ENCODE measurements at regions not wholly inside any gene's neighbourhood (a gene's known extent, or its start where the extent isn't known, plus 50 kb on each side); places are given as distances from the start of the nearest gene placed in this dataset.

DNA sequence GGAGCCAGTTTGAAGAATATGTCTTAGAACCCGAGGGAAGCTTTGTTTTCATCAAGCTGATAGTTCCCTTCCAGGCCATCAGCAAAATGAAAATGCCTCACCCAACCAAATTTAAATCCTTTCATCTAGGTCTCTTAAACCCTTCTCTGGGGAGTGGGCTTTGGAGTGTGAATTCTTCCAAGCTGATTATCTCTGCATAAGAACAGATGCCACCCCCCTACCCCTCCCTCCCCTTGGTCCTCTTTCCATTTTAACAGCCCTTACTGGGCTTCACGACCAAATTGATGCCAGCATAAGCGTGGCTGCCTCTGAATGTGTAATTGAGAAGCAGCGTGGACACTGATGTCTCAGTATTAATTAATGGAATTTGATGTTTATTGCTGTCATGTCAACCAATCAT lies 509.7 kb upstream of the CLINT1 start:
- DNase-seq (ENCODE audit: low read depth), result no peak

GRCh38 chr5:158364367-158364766 lies 505.4 kb upstream of the CLINT1 start:
- DNase-seq (ENCODE audit: low read depth), result no peak

GRCh38 chr5:158354958-158355357 lies 496.0 kb upstream of the CLINT1 start:
- no peak for DNase-seq (ENCODE audit: low read depth)

GRCh38 chr5:158351485-158352125 lies 492.7 kb upstream of the CLINT1 start:
- no peak for DNase-seq (ENCODE audit: low read depth)

DNA sequence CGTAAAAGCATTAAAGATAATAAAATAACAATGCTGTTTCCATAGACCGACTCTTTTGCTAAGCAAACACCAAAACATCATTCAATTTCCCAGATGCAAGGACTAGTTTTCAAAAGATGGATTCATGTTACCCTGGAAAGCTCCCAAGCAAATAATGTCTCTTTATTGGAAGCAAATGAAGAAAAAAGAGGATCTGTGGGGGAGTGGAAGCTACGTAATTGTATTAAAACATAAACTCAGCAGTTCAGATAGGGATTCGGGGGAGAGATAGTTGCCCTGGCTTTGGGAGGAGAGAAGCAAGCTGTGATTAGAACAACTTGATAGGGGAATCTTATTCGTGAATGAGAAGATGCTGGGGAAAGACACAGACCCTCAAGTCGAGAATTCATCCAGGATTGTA lies 491.0 kb upstream of the CLINT1 start:
- DNase-seq (ENCODE audit: low read depth), result no peak

DNA sequence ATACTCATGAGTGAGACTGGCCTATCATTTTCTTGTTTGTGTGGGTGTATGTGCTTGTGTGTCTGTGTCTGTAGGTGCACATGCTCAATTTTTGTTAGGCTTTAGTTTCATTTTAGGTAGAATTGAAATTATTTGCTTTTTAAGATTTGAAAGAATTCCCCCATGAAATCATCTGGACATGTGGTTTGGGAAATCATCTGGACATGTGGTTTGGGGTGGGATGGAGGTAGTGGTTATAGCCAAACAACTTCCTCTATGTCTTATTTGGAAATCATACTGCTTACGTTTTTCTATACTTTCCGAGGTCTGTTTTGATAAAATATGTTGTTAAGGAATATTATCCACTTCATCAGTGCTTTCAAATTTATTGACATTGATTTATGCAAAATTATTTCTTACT lies 485.4 kb upstream of the CLINT1 start:
- DNase-seq (ENCODE audit: low read depth), result no peak

DNA sequence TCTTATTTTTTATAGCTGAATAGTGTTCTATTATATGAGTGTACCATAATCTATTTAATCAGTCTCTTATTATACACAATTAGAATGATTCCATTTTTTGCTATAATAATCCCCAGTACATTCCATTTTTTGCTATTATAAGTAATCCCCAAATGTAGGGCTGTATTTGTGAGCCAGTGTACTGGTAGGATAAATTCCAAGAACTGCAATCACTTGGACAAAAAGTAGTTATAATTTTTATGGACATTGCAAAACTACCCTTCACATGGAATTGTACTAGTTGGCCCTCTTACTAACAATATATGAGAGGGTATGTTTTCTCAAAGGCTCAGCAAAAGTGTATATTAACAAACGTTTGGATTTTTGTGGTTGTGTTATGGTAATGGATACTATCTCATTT lies 481.7 kb upstream of the CLINT1 start:
- no peak for DNase-seq (ENCODE audit: low read depth)

DNA sequence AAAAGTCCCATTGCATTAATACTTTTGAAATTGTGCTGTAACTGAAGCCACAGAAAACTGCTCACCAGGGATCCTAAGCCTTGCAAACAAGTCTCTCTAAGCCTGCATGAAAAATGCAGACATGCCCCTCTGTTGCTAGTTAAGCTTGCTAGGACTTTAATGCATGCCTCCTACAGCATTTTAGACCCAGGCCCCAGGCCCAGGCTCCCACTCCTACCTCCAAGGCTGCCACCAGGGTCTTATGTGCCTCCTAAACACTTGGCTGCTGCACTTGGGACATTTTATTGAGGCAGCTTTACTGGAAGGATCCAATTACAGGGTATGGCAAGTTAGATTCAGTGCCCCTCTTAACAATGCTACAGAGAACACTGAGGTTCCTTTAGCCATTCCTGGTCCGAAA lies 467.3 kb upstream of the CLINT1 start:
- DNase-seq (ENCODE audit: low read depth), result no peak

DNA sequence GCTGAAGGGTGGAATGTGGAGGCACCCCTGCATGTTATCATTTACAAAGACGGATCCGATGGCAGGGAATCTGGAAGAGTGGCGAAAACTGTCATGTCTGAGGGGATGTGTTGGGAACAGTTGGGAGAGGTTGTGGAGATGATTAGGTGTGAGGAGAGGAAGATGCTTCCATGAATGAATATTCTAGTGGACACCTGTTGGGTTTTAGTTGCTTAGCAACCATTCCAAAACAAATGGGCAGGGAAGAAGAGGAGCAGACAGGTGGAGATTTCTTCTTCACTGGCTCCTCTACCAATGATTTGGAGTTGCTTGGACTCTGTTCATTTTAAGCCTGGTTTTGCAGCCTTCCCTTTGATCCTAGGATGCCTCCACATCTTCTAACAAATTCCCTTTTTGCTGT lies 465.3 kb upstream of the CLINT1 start:
- no peak for DNase-seq (ENCODE audit: low read depth)

GRCh38 chr5:158322620-158323019 lies 463.7 kb upstream of the CLINT1 start:
- DNase-seq (ENCODE audit: low read depth), result no peak

DNA sequence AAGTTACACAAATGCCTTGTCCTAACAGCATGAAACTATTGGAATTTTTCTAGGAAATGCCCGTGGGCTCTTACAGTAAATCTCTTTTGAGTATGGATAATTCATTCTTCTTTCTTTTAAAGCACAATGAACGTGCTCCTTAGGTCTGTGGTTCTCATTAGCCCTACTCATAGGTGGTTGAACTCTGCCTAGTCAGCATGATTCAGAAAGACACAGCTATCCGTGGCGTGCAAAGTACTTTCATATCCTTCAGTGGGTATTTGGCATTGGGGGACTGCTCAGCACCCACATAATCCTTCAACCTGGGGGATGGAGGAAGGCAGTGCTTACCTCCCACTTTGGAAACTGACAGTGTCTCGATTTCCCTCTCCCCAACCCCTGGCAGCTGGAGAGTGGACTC lies 462.0 kb upstream of the CLINT1 start:
- no peak for DNase-seq (ENCODE audit: low read depth)

GRCh38 chr5:158320178-158320674 lies 461.3 kb upstream of the CLINT1 start:
- no peak for DNase-seq (ENCODE audit: low read depth)

- DNase-seq (ENCODE audit: low read depth), result no peak
Observed at GRCh38 chr5:158317507-158317906, 458.6 kb upstream of the CLINT1 start.

- DNase-seq (ENCODE audit: low read depth), result no peak
Observed at GRCh38 chr5:158313733-158314464, 455.0 kb upstream of the CLINT1 start.

DNA sequence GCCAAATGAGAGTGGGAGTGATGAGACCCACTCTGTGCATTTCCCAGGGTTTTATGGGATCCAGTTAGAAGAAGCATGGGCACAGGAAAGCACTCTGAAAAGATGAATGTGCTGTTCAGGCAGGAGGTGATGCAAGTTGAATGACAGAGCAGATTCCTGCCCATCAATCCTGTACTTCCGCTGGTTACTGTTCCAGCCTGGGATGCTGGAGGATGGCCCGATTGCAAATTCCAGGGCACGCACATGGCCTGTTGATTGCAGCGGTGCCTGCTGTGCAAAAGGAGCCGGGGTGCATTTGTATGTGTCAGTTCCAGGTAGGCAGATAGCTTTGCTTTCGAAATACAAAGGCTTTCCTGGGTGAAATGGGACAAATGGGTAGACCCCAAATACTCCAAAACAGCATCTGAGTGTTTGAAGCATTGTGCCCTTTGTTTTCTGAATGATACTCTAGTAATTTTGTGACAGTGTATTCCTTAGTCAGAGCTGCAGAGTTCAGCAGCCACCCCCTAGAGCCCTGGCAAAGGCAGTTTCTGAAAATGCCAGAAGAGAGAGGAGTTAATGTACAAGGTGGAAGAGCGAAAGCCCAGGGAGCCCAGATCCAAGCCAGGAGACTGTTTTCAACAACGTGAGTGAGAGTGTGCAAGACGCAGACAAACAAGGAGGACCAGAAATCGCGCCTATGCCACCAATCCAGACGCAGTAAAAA lies 454.2 kb upstream of the CLINT1 start:
- DNase-seq (ENCODE audit: low read depth), result no peak

GRCh38 chr5:158309088-158309807 lies 450.3 kb upstream of the CLINT1 start:
- DNase-seq (ENCODE audit: low read depth), result no peak

DNA sequence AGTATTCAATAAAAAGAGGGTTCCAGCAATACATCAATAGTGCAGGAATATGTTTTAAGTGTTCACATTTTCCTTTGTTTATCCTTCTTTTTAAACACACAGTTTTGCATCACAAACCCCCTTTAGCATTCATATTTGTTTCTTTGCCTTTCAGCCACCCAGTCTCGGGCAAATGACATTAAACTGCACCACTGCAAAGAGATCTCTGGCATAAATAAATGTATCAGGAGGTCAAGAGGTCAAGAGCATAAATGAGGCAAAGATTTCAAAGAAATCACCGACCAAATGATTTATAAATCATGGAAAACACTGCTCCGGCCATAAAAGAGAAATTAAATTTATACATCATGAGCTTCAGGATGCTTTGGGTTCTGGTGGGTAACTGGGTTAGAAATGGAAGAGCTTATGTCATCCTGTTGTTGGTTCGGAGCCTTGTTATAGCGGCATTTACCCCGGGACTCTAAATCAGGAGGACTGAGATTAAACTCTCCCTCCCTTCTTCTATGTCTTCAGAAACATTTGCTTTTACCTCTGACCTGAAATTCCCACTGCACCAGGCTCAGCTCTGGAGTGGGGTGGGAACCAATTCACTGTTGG lies 449.6 kb upstream of the CLINT1 start:
- DNase-seq (ENCODE audit: low read depth), result no peak

DNA sequence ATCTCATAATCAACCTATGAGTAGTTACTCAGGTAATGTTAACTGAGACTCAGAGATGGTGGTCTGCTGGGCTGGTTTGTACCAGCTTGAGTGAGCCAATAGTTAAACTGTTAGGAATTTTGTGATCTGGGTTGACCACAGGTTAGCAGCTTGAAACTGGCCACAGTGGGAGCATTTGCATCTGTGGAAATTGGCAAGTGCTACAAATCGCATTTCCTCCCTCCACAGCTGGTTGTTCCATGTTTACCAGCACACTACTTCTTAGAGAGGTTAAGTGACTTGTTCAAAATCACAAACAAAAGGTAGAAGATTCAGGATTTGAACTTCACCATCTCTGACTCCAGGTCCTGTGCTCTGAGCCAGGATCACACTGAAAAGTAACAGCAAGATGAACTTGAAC lies 446.9 kb upstream of the CLINT1 start:
- no peak for DNase-seq (ENCODE audit: low read depth)

DNA sequence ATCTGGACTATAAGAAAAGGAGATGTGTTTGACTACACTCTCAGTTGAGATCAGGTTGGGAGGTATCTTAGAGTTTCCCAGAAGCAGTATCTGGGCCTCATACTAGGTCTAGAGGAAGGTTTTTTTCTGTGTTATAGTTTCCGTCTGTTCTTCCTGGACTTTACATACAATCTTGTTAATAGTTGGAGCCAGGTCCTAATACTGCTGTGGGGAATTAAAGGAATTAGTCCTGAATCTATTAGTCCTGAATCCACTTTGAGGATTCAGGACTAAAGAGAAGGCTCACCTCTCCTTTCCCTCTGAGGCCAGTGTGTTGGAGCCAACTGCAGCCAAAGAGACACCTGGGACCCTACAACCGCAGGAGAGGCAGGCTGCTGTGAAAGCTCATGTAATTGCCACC lies 445.7 kb upstream of the CLINT1 start:
- DNase-seq (ENCODE audit: low read depth), result no peak

GRCh38 chr5:158303883-158304282 lies 444.9 kb upstream of the CLINT1 start:
- DNase-seq (ENCODE audit: low read depth), result no peak

DNA sequence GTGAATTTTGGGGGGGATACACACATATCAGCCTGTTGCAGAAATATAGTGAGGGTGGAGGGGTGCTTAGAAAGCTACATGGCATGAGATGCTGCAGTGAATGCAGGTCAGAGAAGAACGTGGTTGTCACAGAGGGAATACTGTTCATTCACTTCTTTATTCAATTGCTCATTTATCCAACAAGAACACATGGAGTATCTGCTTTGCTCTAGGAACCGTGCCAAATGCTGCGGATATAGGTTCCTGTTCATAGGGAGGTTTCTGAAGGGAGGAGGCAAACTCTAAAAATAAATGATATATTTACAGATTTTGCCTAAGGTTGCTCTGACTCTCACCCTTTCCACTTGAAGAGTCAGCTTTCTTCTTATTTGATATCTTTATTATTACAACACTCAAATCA lies 444.3 kb upstream of the CLINT1 start:
- DNase-seq (ENCODE audit: low read depth), result no peak

- DNase-seq (ENCODE audit: low read depth), result no peak
Observed at GRCh38 chr5:158302029-158302428, 443.1 kb upstream of the CLINT1 start.

Data from stimulated activated CD8-positive, alpha-beta memory T cell treated with anti-CD3 and anti-CD28 coated beads, Interleukin-12 subunit alpha, Interleukin-12 subunit beta, amount 100 ng/mL, for 1 hour (primary cell).